ENCODE measurements at regions not wholly inside any gene's neighbourhood (a gene's known extent, or its start where the extent isn't known, plus 50 kb on each side); places are given as distances from the start of the nearest gene placed in this dataset.

GRCh38 chr6:14828201-14828611, 417.7 kb upstream of the JARID2 start:
- no peak overlapping the region for H3K9ac ChIP-seq (ENCODE audit: low read depth, low read length)
- no peaks in the 10 kb centered on the region for H3K27me3 ChIP-seq (ENCODE audit: insufficient read depth, low read length)
- 79% methylated on average over 9 of the region's 9 CpGs for WGBS
- no peak overlapping the region for H3K4me3 ChIP-seq (ENCODE audit: low read length)
- no peaks in the 10 kb centered on the region for H3K36me3 ChIP-seq (ENCODE audit: insufficient read depth, low read length)
- peaks cover 57% of the 10 kb centered on the region for H3K4me1 ChIP-seq (ENCODE audit: insufficient read depth, low read length)
- H3K27ac ChIP-seq (ENCODE audit: low read depth, low read length), result no peak overlapping the region
- H3K9me3 ChIP-seq (ENCODE audit: insufficient read depth, low read depth, low read length), result no peaks in the 10 kb centered on the region

- H3K36me3 ChIP-seq (ENCODE audit: insufficient read depth, low read length), result no peaks in the 10 kb centered on the region
- peaks cover 34% of the 10 kb centered on the region for H3K4me1 ChIP-seq (ENCODE audit: insufficient read depth, low read length)
- H3K27ac ChIP-seq (ENCODE audit: low read depth, low read length), result no peak overlapping the region
- no peak overlapping the region for H3K4me3 ChIP-seq (ENCODE audit: low read length)
- WGBS, result 90% methylated on average over 5 of the region's 5 CpGs
- no peak overlapping the region for H3K9ac ChIP-seq (ENCODE audit: low read depth, low read length)
- H3K27me3 ChIP-seq (ENCODE audit: insufficient read depth, low read length), result no peaks in the 10 kb centered on the region
- no peaks in the 10 kb centered on the region for H3K9me3 ChIP-seq (ENCODE audit: insufficient read depth, low read depth, low read length)
Observed at GRCh38 chr6:14831070-14831469, 414.8 kb upstream of the JARID2 start.

GRCh38 chr6:14831937-14832336, 413.9 kb upstream of the JARID2 start:
- 49% methylated on average over 5 of the region's 6 CpGs for WGBS
- H3K27me3 ChIP-seq (ENCODE audit: insufficient read depth, low read length), result no peaks in the 10 kb centered on the region
- H3K36me3 ChIP-seq (ENCODE audit: insufficient read depth, low read length), result no peaks in the 10 kb centered on the region
- H3K4me1 ChIP-seq (ENCODE audit: insufficient read depth, low read length), result peaks cover 32% of the 10 kb centered on the region
- no peak overlapping the region for H3K4me3 ChIP-seq (ENCODE audit: low read length)
- no peak overlapping the region for H3K9ac ChIP-seq (ENCODE audit: low read depth, low read length)
- peak overlapping the region; percentile 5; the same call in 1 of the 2 replicates for H3K27ac ChIP-seq (ENCODE audit: low read depth, low read length)
- no peaks in the 10 kb centered on the region for H3K9me3 ChIP-seq (ENCODE audit: insufficient read depth, low read depth, low read length)

GRCh38 chr6:14832427-14832826, 413.4 kb upstream of the JARID2 start:
- no peak overlapping the region for H3K27ac ChIP-seq (ENCODE audit: low read depth, low read length)
- WGBS, result 53% methylated on average over 2 of the region's 2 CpGs
- H3K9me3 ChIP-seq (ENCODE audit: insufficient read depth, low read depth, low read length), result no peaks in the 10 kb centered on the region
- H3K9ac ChIP-seq (ENCODE audit: low read depth, low read length), result no peak overlapping the region
- no peak overlapping the region for H3K4me3 ChIP-seq (ENCODE audit: low read length)
- H3K36me3 ChIP-seq (ENCODE audit: insufficient read depth, low read length), result no peaks in the 10 kb centered on the region
- no peaks in the 10 kb centered on the region for H3K27me3 ChIP-seq (ENCODE audit: insufficient read depth, low read length)
- peaks cover 30% of the 10 kb centered on the region for H3K4me1 ChIP-seq (ENCODE audit: insufficient read depth, low read length)

- Histone ChIP-seq H3K9me3 (ENCODE audit: insufficient read depth, low read depth, low read length) (no peaks in the 10 kb centered on the region), H3K9ac (ENCODE audit: low read depth, low read length) (no peak overlapping the region), H3K36me3 (ENCODE audit: insufficient read depth, low read length) (no peaks in the 10 kb centered on the region), H3K27me3 (ENCODE audit: insufficient read depth, low read length) (no peaks in the 10 kb centered on the region), H3K4me1 (ENCODE audit: insufficient read depth, low read length) (peaks cover 44% of the 10 kb centered on the region), H3K27ac (ENCODE audit: low read depth, low read length) (no peak overlapping the region), H3K4me3 (ENCODE audit: low read length) (no peak overlapping the region)
- WGBS, result 97% methylated on average over 2 of the region's 4 CpGs
Observed at GRCh38 chr6:14834851-14835530, 410.9 kb upstream of the JARID2 start.

GRCh38 chr6:14837435-14837834, 408.4 kb upstream of the JARID2 start:
- no peaks in the 10 kb centered on the region for H3K36me3 ChIP-seq (ENCODE audit: insufficient read depth, low read length)
- H3K9me3 ChIP-seq (ENCODE audit: insufficient read depth, low read depth, low read length), result no peaks in the 10 kb centered on the region
- no peaks in the 10 kb centered on the region for H3K27me3 ChIP-seq (ENCODE audit: insufficient read depth, low read length)
- WGBS, result 100% methylated on average over 2 of the region's 3 CpGs
- no peak overlapping the region for H3K4me3 ChIP-seq (ENCODE audit: low read length)
- no peak overlapping the region for H3K9ac ChIP-seq (ENCODE audit: low read depth, low read length)
- no peak overlapping the region for H3K27ac ChIP-seq (ENCODE audit: low read depth, low read length)
- peaks cover 24% of the 10 kb centered on the region for H3K4me1 ChIP-seq (ENCODE audit: insufficient read depth, low read length)

- H3K27ac ChIP-seq (ENCODE audit: low read depth, low read length), result no peak overlapping the region
- H3K27me3 ChIP-seq (ENCODE audit: insufficient read depth, low read length), result no peaks in the 10 kb centered on the region
- peaks cover 21% of the 10 kb centered on the region for H3K4me1 ChIP-seq (ENCODE audit: insufficient read depth, low read length)
- WGBS, result 61% methylated on average over 4 of the region's 4 CpGs
- no peaks in the 10 kb centered on the region for H3K36me3 ChIP-seq (ENCODE audit: insufficient read depth, low read length)
- H3K9ac ChIP-seq (ENCODE audit: low read depth, low read length), result peak overlapping the region; percentile 11; the same call in 1 of the 2 replicates
- no peak overlapping the region for H3K4me3 ChIP-seq (ENCODE audit: low read length)
- no peaks in the 10 kb centered on the region for H3K9me3 ChIP-seq (ENCODE audit: insufficient read depth, low read depth, low read length)
Observed at GRCh38 chr6:14838133-14838583, 407.7 kb upstream of the JARID2 start.

GRCh38 chr6:14841901-14842421, 403.9 kb upstream of the JARID2 start:
- H3K36me3 ChIP-seq (ENCODE audit: insufficient read depth, low read length), result no peaks in the 10 kb centered on the region
- H3K27ac ChIP-seq (ENCODE audit: low read depth, low read length), result no peak overlapping the region
- H3K9ac ChIP-seq (ENCODE audit: low read depth, low read length), result no peak overlapping the region
- no peaks in the 10 kb centered on the region for H3K27me3 ChIP-seq (ENCODE audit: insufficient read depth, low read length)
- H3K4me1 ChIP-seq (ENCODE audit: insufficient read depth, low read length), result peaks cover 21% of the 10 kb centered on the region
- H3K4me3 ChIP-seq (ENCODE audit: low read length), result no peak overlapping the region
- WGBS, result 95% methylated on average over 8 of the region's 8 CpGs
- H3K9me3 ChIP-seq (ENCODE audit: insufficient read depth, low read depth, low read length), result no peaks in the 10 kb centered on the region

- Histone ChIP-seq H3K36me3 (ENCODE audit: insufficient read depth, low read length) (no peaks in the 10 kb centered on the region), H3K9ac (ENCODE audit: low read depth, low read length) (no peak overlapping the region), H3K9me3 (ENCODE audit: insufficient read depth, low read depth, low read length) (no peaks in the 10 kb centered on the region), H3K4me1 (ENCODE audit: insufficient read depth, low read length) (peaks cover 7% of the 10 kb centered on the region), H3K27ac (ENCODE audit: low read depth, low read length) (no peak overlapping the region), H3K4me3 (ENCODE audit: low read length) (no peak overlapping the region), H3K27me3 (ENCODE audit: insufficient read depth, low read length) (no peaks in the 10 kb centered on the region)
- WGBS, result 95% methylated on average over 16 of the region's 17 CpGs
Observed at GRCh38 chr6:14844411-14844810, 401.5 kb upstream of the JARID2 start.

- WGBS, result 92% methylated on average over 3 of the region's 3 CpGs
- no peaks in the 10 kb centered on the region for H3K9me3 ChIP-seq (ENCODE audit: insufficient read depth, low read depth, low read length)
- no peak overlapping the region for H3K27ac ChIP-seq (ENCODE audit: low read depth, low read length)
- H3K27me3 ChIP-seq (ENCODE audit: insufficient read depth, low read length), result no peaks in the 10 kb centered on the region
- H3K4me3 ChIP-seq (ENCODE audit: low read length), result no peak overlapping the region
- no peak overlapping the region for H3K9ac ChIP-seq (ENCODE audit: low read depth, low read length)
- H3K36me3 ChIP-seq (ENCODE audit: insufficient read depth, low read length), result no peaks in the 10 kb centered on the region
- peaks cover 11% of the 10 kb centered on the region for H3K4me1 ChIP-seq (ENCODE audit: insufficient read depth, low read length)
Observed at GRCh38 chr6:14848019-14848418, 397.9 kb upstream of the JARID2 start.

GRCh38 chr6:14849185-14849584, 396.7 kb upstream of the JARID2 start:
- Histone ChIP-seq H3K27ac (ENCODE audit: low read depth, low read length) (peak overlapping the region; percentile 74; the same call in 1 of the 2 replicates), H3K36me3 (ENCODE audit: insufficient read depth, low read length) (no peaks in the 10 kb centered on the region), H3K27me3 (ENCODE audit: insufficient read depth, low read length) (no peaks in the 10 kb centered on the region), H3K4me1 (ENCODE audit: insufficient read depth, low read length) (peaks cover 11% of the 10 kb centered on the region), H3K9me3 (ENCODE audit: insufficient read depth, low read depth, low read length) (no peaks in the 10 kb centered on the region), H3K9ac (ENCODE audit: low read depth, low read length) (no peak overlapping the region), H3K4me3 (ENCODE audit: low read length) (no peak overlapping the region)
